Chondrocyte (in vitro differentiated cells): ENCODE measurements at regions not wholly inside any gene's neighbourhood (a gene's known extent, or its start where the extent isn't known, plus 50 kb on each side); places are given as distances from the start of the nearest gene placed in this dataset.

Source experiments
- DNase-seq: peaks from one replicate; pipeline ENCODE4 v3.0.0; 2021; ENCODE audit warnings: mixed read lengths, low spot score
- H3K27ac Mint-ChIP-seq: one replicate; pipeline ENCODE4 v1.8.0; 2021; ENCODE audit warnings: mild to moderate bottlenecking, moderate library complexity, mixed read lengths; ENCODE audit not compliant: unreplicated experiment
- H3K27me3 Mint-ChIP-seq: 2 replicates; pipeline ENCODE4 v1.8.0; 2021; ENCODE audit warnings: low read depth, mixed read lengths
- H3K36me3 Mint-ChIP-seq: 2 replicates; pipeline ENCODE4 v1.8.0; 2021; ENCODE audit warnings: low read depth, mixed read lengths
- H3K4me1 Mint-ChIP-seq: 2 replicates; pipeline ENCODE4 v1.8.0; 2021; ENCODE audit warnings: low read depth, mild to moderate bottlenecking, mixed read lengths
- H3K4me3 Mint-ChIP-seq: one replicate; pipeline ENCODE4 v1.8.0; 2021; ENCODE audit warnings: mild to moderate bottlenecking, moderate library complexity, mixed read lengths; ENCODE audit not compliant: unreplicated experiment
- H3K9me3 Mint-ChIP-seq: 2 replicates; pipeline ENCODE4 v1.8.0; 2021; ENCODE audit warnings: low read depth, mixed read lengths
- CTCF ChIP-seq: fragments of 200-600 bp; sonication (generic); IDR thresholded peaks from 2 replicates; pipeline ENCODE4 v1.5.0; 2021; ENCODE audit warnings: antibody characterized with exemption, mild to moderate bottlenecking, moderate library complexity

- Mint-ChIP-seq H3K4me3 (no peak overlapping the region), H3K9me3 (peaks cover 7% of the 10 kb centered on the region), H3K4me1 (no peaks in the 10 kb centered on the region), H3K27me3 (peaks cover 8% of the 10 kb centered on the region), H3K36me3 (peaks cover 4% of the 10 kb centered on the region), H3K27ac (no peak overlapping the region)
- TF ChIP-seq CTCF = no peak
- DNase-seq = no peak
Measured at GRCh38 chr2:138115666-138116065, 151.4 kb downstream of the HNMT start.

- Mint-ChIP-seq H3K27ac (no peak overlapping the region), H3K9me3 (peaks cover 4% of the 10 kb centered on the region), H3K36me3 (peaks cover 2% of the 10 kb centered on the region), H3K4me1 (no peaks in the 10 kb centered on the region), H3K27me3 (peaks cover 4% of the 10 kb centered on the region), H3K4me3 (no peak overlapping the region)
- TF ChIP-seq CTCF = no peak
- DNase-seq = no peak
Measured at GRCh38 chr2:138116456-138116855, 152.2 kb downstream of the HNMT start.

GRCh38 chr2:138121666-138122661 lies 157.7 kb downstream of the HNMT start:
- TF ChIP-seq CTCF = no peak
- Mint-ChIP-seq H3K27me3 (peaks cover 12% of the 10 kb centered on the region), H3K36me3 (no peaks in the 10 kb centered on the region)

GRCh38 chr2:138122891-138123290 lies 158.6 kb downstream of the HNMT start:
- Mint-ChIP-seq H3K4me1 (no peaks in the 10 kb centered on the region), H3K36me3 (no peaks in the 10 kb centered on the region), H3K4me3 (no peak overlapping the region), H3K27me3 (peaks cover 11% of the 10 kb centered on the region), H3K9me3 (no peaks in the 10 kb centered on the region), H3K27ac (no peak overlapping the region)
- TF ChIP-seq CTCF = no peak
- DNase-seq = no peak

More at GRCh38 chr2:138121666-138122661, 157.7 kb downstream of the HNMT start:
- DNase-seq = no peak
- Mint-ChIP-seq H3K4me1 (no peaks in the 10 kb centered on the region), H3K9me3 (no peaks in the 10 kb centered on the region), H3K27ac (no peak overlapping the region), H3K4me3 (no peak overlapping the region)

- Mint-ChIP-seq H3K36me3 (no peaks in the 10 kb centered on the region), H3K27ac (no peak overlapping the region), H3K9me3 (no peaks in the 10 kb centered on the region), H3K27me3 (peaks cover 12% of the 10 kb centered on the region), H3K4me1 (no peaks in the 10 kb centered on the region), H3K4me3 (no peak overlapping the region)
- DNase-seq = no peak
- TF ChIP-seq CTCF = no peak
Measured at GRCh38 chr2:138123741-138124140, 159.5 kb downstream of the HNMT start.
